ENCODE measurements at regions not wholly inside any gene's neighbourhood (a gene's known extent, or its start where the extent isn't known, plus 50 kb on each side); places are given as distances from the start of the nearest gene placed in this dataset.

DNA sequence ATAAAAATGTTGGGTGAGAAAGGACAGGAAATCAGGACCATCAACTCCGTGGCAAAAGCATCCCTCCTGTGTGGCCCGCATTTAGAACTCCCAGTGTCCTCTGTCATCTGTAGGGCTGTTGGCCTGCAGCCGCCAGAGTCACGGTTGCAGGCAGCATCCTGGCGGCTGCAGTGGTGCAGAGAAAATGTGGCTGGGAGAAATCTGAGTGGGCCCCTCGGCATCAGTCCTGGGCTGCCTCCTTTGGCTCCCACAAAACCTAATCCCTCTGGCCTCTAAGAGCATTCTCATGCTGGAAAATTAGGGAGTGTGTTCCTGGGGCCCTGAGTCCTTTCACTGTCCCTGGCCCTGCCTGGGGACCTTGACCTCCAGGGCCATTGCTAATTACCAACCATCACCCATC lies 121.9 kb downstream of the WT1 start:
- TF ChIP-seq, protein P1, sequence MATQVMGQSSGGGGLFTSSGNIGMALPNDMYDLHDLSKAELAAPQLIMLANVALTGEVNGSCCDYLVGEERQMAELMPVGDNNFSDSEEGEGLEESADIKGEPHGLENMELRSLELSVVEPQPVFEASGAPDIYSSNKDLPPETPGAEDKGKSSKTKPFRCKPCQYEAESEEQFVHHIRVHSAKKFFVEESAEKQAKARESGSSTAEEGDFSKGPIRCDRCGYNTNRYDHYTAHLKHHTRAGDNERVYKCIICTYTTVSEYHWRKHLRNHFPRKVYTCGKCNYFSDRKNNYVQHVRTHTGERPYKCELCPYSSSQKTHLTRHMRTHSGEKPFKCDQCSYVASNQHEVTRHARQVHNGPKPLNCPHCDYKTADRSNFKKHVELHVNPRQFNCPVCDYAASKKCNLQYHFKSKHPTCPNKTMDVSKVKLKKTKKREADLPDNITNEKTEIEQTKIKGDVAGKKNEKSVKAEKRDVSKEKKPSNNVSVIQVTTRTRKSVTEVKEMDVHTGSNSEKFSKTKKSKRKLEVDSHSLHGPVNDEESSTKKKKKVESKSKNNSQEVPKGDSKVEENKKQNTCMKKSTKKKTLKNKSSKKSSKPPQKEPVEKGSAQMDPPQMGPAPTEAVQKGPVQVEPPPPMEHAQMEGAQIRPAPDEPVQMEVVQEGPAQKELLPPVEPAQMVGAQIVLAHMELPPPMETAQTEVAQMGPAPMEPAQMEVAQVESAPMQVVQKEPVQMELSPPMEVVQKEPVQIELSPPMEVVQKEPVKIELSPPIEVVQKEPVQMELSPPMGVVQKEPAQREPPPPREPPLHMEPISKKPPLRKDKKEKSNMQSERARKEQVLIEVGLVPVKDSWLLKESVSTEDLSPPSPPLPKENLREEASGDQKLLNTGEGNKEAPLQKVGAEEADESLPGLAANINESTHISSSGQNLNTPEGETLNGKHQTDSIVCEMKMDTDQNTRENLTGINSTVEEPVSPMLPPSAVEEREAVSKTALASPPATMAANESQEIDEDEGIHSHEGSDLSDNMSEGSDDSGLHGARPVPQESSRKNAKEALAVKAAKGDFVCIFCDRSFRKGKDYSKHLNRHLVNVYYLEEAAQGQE (IDR thresholded peaks at IDR 0.05; ENCODE audit: insufficient replicate concordance, low read depth) = no peak
- TF ChIP-seq, protein P2, sequence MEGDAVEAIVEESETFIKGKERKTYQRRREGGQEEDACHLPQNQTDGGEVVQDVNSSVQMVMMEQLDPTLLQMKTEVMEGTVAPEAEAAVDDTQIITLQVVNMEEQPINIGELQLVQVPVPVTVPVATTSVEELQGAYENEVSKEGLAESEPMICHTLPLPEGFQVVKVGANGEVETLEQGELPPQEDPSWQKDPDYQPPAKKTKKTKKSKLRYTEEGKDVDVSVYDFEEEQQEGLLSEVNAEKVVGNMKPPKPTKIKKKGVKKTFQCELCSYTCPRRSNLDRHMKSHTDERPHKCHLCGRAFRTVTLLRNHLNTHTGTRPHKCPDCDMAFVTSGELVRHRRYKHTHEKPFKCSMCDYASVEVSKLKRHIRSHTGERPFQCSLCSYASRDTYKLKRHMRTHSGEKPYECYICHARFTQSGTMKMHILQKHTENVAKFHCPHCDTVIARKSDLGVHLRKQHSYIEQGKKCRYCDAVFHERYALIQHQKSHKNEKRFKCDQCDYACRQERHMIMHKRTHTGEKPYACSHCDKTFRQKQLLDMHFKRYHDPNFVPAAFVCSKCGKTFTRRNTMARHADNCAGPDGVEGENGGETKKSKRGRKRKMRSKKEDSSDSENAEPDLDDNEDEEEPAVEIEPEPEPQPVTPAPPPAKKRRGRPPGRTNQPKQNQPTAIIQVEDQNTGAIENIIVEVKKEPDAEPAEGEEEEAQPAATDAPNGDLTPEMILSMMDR (IDR thresholded peaks at IDR 0.05; ENCODE audit: insufficient read depth, low read length) = no peak
